Activated T-helper 17 cell treated with anti-CD3 and anti-CD28 coated beads, Interleukin-2, amount 50 U/mL, for 72 hours (primary cell): ENCODE measurements at regions not wholly inside any gene's neighbourhood (a gene's known extent, or its start where the extent isn't known, plus 50 kb on each side); places are given as distances from the start of the nearest gene placed in this dataset.
"Not testable (repeated sequence)": the region's sequence is repeated elsewhere in the genome, so short reads cannot be mapped to it uniquely, and the experiment has no call there.

Experiments
- ATAC-seq: fragments of 150-1000 bp; cut with Tn5 transposase; replicated peaks from 2 replicates; pipeline ENCODE4 v1.10.0; 2021; ENCODE audit warnings: mild to moderate bottlenecking, moderate library complexity
- H3K27ac Mint-ChIP-seq: one replicate; pipeline ENCODE4 v1.8.0; 2022; ENCODE audit warnings: mixed read lengths
- H3K27me3 Mint-ChIP-seq: one replicate; pipeline ENCODE4 v1.8.0; 2022; ENCODE audit warnings: mixed read lengths
- H3K36me3 Mint-ChIP-seq: one replicate; pipeline ENCODE4 v1.8.0; 2022; ENCODE audit warnings: low read depth, mild to moderate bottlenecking, mixed read lengths
- H3K4me1 Mint-ChIP-seq: one replicate; pipeline ENCODE4 v1.8.0; 2022; ENCODE audit warnings: mixed read lengths
- H3K4me3 Mint-ChIP-seq: one replicate; pipeline ENCODE4 v1.8.0; 2022; ENCODE audit warnings: mild to moderate bottlenecking, mixed read lengths
- H3K9me3 Mint-ChIP-seq: one replicate; pipeline ENCODE4 v1.8.0; 2022; ENCODE audit warnings: mixed read lengths

GRCh38 chr16:59892376-59892775 lies 1158.3 kb upstream of the GOT2 start:
- H3K36me3 Mint-ChIP-seq, result no peaks in the 10 kb centered on the region
- no peak for ATAC-seq
- no peaks in the 10 kb centered on the region for H3K4me1 Mint-ChIP-seq
- H3K9me3 Mint-ChIP-seq, result peaks cover 37% of the 10 kb centered on the region
- no peak overlapping the region for H3K27ac Mint-ChIP-seq
- no peak overlapping the region for H3K4me3 Mint-ChIP-seq
- no peaks in the 10 kb centered on the region for H3K27me3 Mint-ChIP-seq

GRCh38 chr16:59887856-59888255 lies 1153.7 kb upstream of the GOT2 start:
- Mint-ChIP-seq H3K9me3 (peaks cover 29% of the 10 kb centered on the region), H3K4me1 (no peaks in the 10 kb centered on the region), H3K27ac (no peak overlapping the region), H3K27me3 (no peaks in the 10 kb centered on the region), H3K36me3 (no peaks in the 10 kb centered on the region), H3K4me3 (no peak overlapping the region)
- ATAC-seq, result no peak

- Mint-ChIP-seq H3K4me3 (no peak overlapping the region), H3K36me3 (no peaks in the 10 kb centered on the region), H3K9me3 (peaks cover 35% of the 10 kb centered on the region), H3K27ac (no peak overlapping the region), H3K27me3 (no peaks in the 10 kb centered on the region), H3K4me1 (no peaks in the 10 kb centered on the region)
- ATAC-seq, result no peak
These were observed 1151.9 kb upstream of the GOT2 start for GRCh38 chr16:59886021-59886420.

GRCh38 chr16:59881376-59881775 lies 1147.3 kb upstream of the GOT2 start:
- no peak for ATAC-seq
- Mint-ChIP-seq H3K4me3 (no peak overlapping the region), H3K4me1 (no peaks in the 10 kb centered on the region), H3K27me3 (no peaks in the 10 kb centered on the region), H3K27ac (no peak overlapping the region), H3K36me3 (no peaks in the 10 kb centered on the region), H3K9me3 (peaks cover 20% of the 10 kb centered on the region)

GRCh38 chr16:59880611-59881010 lies 1146.5 kb upstream of the GOT2 start:
- H3K9me3 Mint-ChIP-seq, result peaks cover 18% of the 10 kb centered on the region
- no peak for ATAC-seq
- no peak overlapping the region for H3K4me3 Mint-ChIP-seq
- H3K27ac Mint-ChIP-seq, result no peak overlapping the region
- no peaks in the 10 kb centered on the region for H3K27me3 Mint-ChIP-seq
- H3K4me1 Mint-ChIP-seq, result no peaks in the 10 kb centered on the region
- H3K36me3 Mint-ChIP-seq, result no peaks in the 10 kb centered on the region

GRCh38 chr16:59878999-59879398 lies 1144.9 kb upstream of the GOT2 start:
- Mint-ChIP-seq H3K27me3 (no peaks in the 10 kb centered on the region), H3K27ac (no peak overlapping the region), H3K4me1 (no peaks in the 10 kb centered on the region), H3K9me3 (peaks cover 22% of the 10 kb centered on the region), H3K36me3 (no peaks in the 10 kb centered on the region), H3K4me3 (no peak overlapping the region)
- no peak for ATAC-seq

GRCh38 chr16:59878479-59878878 lies 1144.4 kb upstream of the GOT2 start:
- Mint-ChIP-seq H3K36me3 (no peaks in the 10 kb centered on the region), H3K4me3 (no peak overlapping the region)

GRCh38 chr16:59864981-59865666 lies 1131.0 kb upstream of the GOT2 start:
- Mint-ChIP-seq H3K4me1 (no peaks in the 10 kb centered on the region), H3K9me3 (peaks cover 24% of the 10 kb centered on the region), H3K27me3 (no peaks in the 10 kb centered on the region), H3K27ac (no peak overlapping the region), H3K4me3 (no peak overlapping the region), H3K36me3 (no peaks in the 10 kb centered on the region)
- no peak for ATAC-seq

More at GRCh38 chr16:59878479-59878878, 1144.4 kb upstream of the GOT2 start:
- Mint-ChIP-seq H3K27ac (no peak overlapping the region), H3K9me3 (peaks cover 22% of the 10 kb centered on the region), H3K27me3 (no peaks in the 10 kb centered on the region), H3K4me1 (no peaks in the 10 kb centered on the region)
- no peak for ATAC-seq

- no peak for ATAC-seq
- Mint-ChIP-seq H3K4me1 (no peaks in the 10 kb centered on the region), H3K27me3 (no peaks in the 10 kb centered on the region), H3K4me3 (no peak overlapping the region), H3K27ac (no peak overlapping the region), H3K36me3 (no peaks in the 10 kb centered on the region), H3K9me3 (peaks cover 21% of the 10 kb centered on the region)
These were observed 1125.7 kb upstream of the GOT2 start for GRCh38 chr16:59859676-59860402.

- Mint-ChIP-seq H3K27ac (no peak overlapping the region), H3K4me3 (no peak overlapping the region), H3K27me3 (no peaks in the 10 kb centered on the region), H3K36me3 (no peaks in the 10 kb centered on the region), H3K9me3 (peaks cover 17% of the 10 kb centered on the region), H3K4me1 (no peaks in the 10 kb centered on the region)
- ATAC-seq, result no peak
These were observed 1120.8 kb upstream of the GOT2 start for GRCh38 chr16:59854846-59855439.

GRCh38 chr16:59849716-59850115 lies 1115.6 kb upstream of the GOT2 start:
- no peak overlapping the region for H3K4me3 Mint-ChIP-seq
- H3K9me3 Mint-ChIP-seq, result peaks cover 16% of the 10 kb centered on the region
- H3K36me3 Mint-ChIP-seq, result no peaks in the 10 kb centered on the region
- H3K27me3 Mint-ChIP-seq, result no peaks in the 10 kb centered on the region
- H3K27ac Mint-ChIP-seq, result no peak overlapping the region
- ATAC-seq, result no peak
- no peaks in the 10 kb centered on the region for H3K4me1 Mint-ChIP-seq

- Mint-ChIP-seq H3K4me3 (no peak overlapping the region), H3K4me1 (no peaks in the 10 kb centered on the region), H3K27ac (no peak overlapping the region), H3K27me3 (no peaks in the 10 kb centered on the region), H3K9me3 (peaks cover 18% of the 10 kb centered on the region), H3K36me3 (no peaks in the 10 kb centered on the region)
- no peak for ATAC-seq
These were observed 1114.2 kb upstream of the GOT2 start for GRCh38 chr16:59848296-59848695.

- Mint-ChIP-seq H3K4me1 (no peaks in the 10 kb centered on the region), H3K27ac (no peak overlapping the region), H3K36me3 (no peaks in the 10 kb centered on the region), H3K27me3 (no peaks in the 10 kb centered on the region), H3K4me3 (no peak overlapping the region), H3K9me3 (peaks cover 17% of the 10 kb centered on the region)
- no peak for ATAC-seq
These were observed 1106.1 kb upstream of the GOT2 start for GRCh38 chr16:59840169-59840568.

- no peaks in the 10 kb centered on the region for H3K27me3 Mint-ChIP-seq
- no peak for ATAC-seq
- no peaks in the 10 kb centered on the region for H3K4me1 Mint-ChIP-seq
- H3K27ac Mint-ChIP-seq, result no peak overlapping the region
- no peaks in the 10 kb centered on the region for H3K36me3 Mint-ChIP-seq
- H3K9me3 Mint-ChIP-seq, result peaks cover 14% of the 10 kb centered on the region
- H3K4me3 Mint-ChIP-seq, result no peak overlapping the region
These were observed 1092.7 kb upstream of the GOT2 start for GRCh38 chr16:59826767-59827166.

GRCh38 chr16:59809488-59809887 lies 1075.4 kb upstream of the GOT2 start:
- H3K4me3 Mint-ChIP-seq, H3K4me1 Mint-ChIP-seq, H3K27ac Mint-ChIP-seq, ATAC-seq, H3K36me3 Mint-ChIP-seq, H3K27me3 Mint-ChIP-seq: not testable (repeated sequence)
- H3K9me3 Mint-ChIP-seq, result peaks cover 33% of the 10 kb centered on the region
